Loucy (cell line): ENCODE measurements at regions not wholly inside any gene's neighbourhood (a gene's known extent, or its start where the extent isn't known, plus 50 kb on each side); places are given as distances from the start of the nearest gene placed in this dataset.

Source experiments
- EZH2phosphoT487 ChIP-seq: fragments of 200-600 bp; IDR thresholded peaks from 2 replicates; pipeline ENCODE4 v1.6.1; 2018; ENCODE audit warnings: antibody characterized with exemption, mild to moderate bottlenecking, moderate library complexity, borderline replicate concordance
- TF ChIP-seq, protein P1 (sequence below): fragments of 200-600 bp; sonication (generic); conservative IDR thresholded peaks from 2 replicates; pipeline ENCODE4 v1.5.1; 2014; ENCODE audit warnings: mild to moderate bottlenecking, antibody characterized with exemption, low read length

- TF ChIP-seq, protein P1, sequence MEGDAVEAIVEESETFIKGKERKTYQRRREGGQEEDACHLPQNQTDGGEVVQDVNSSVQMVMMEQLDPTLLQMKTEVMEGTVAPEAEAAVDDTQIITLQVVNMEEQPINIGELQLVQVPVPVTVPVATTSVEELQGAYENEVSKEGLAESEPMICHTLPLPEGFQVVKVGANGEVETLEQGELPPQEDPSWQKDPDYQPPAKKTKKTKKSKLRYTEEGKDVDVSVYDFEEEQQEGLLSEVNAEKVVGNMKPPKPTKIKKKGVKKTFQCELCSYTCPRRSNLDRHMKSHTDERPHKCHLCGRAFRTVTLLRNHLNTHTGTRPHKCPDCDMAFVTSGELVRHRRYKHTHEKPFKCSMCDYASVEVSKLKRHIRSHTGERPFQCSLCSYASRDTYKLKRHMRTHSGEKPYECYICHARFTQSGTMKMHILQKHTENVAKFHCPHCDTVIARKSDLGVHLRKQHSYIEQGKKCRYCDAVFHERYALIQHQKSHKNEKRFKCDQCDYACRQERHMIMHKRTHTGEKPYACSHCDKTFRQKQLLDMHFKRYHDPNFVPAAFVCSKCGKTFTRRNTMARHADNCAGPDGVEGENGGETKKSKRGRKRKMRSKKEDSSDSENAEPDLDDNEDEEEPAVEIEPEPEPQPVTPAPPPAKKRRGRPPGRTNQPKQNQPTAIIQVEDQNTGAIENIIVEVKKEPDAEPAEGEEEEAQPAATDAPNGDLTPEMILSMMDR, result no peak
- TF ChIP-seq EZH2phosphoT487, result no peak
Observed at GRCh38 chr16:56109205-56109604, 82.1 kb upstream of the GNAO1 start.
